Fibroblast of peridontal ligament (primary cell): ENCODE measurements at regions not wholly inside any gene's neighbourhood (a gene's known extent, or its start where the extent isn't known, plus 50 kb on each side); places are given as distances from the start of the nearest gene placed in this dataset.

ENCODE experiments used
- DNase-seq: peaks from one replicate; pipeline ENCODE4 v3.0.0-alpha.2; 2010; ENCODE audit errors: extremely low read depth

DNA sequence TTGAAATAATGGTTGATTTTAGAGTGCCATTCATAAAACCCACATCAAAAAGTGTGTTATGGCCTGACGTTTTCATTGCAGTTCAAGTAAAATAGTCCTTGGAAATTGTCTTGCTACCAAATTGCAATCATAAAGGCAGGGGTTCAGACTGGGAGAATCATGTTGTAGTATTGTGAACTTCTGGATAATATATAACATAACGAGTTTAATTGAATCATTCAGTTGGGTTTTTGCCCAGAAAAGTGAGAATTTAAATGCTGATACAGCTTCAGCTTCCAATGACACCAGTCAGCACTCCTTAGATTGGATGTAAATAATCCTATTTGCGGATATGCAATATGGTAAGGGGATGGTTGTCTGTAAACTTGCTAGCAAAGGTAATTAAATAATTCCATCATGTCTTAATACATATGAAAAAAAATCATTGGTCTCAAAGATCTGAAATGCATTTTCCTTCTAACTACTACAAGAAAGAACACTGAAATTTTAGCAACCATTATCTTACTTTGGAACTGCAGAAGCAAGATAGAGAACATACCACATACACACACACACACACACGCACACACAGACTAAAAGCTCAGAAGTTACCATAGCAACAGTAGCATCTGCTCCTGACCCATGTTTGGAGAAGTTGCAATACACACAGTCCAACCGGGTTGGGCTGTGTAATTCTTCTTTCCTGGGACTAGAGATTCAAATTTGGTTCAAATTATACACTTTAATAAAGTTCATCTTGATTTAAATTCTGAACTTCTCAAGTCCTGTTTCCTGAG is 686.2 kb upstream of the NR2F2 start:
- DNase-seq, result peak; percentile 40

DNA sequence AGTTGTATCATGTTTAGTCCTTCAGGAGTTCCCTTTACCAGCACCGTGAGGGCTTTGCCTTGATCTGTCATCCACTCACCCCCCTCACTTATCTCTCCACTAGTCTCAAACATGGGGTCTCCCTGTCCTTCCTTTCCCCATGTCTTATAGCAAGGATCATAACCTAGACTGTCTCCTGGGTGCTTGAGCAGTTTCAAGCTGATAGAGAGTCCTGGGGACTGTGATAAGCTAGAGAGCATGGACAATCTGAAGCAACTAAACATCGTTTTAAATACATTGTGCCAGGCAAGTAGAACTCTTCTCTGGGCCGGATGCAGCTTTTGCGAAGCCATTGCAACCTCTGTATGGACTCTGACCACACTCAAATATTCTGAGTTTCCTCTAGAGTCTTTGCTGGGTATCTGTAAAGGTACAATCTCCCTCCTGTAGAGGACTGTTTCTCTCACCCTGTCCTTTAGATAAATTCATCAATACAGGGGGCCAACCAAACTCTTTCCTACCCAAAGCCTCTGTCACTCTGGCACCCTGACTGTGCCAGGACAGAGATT is 684.6 kb upstream of the NR2F2 start:
- no peak for DNase-seq

DNA sequence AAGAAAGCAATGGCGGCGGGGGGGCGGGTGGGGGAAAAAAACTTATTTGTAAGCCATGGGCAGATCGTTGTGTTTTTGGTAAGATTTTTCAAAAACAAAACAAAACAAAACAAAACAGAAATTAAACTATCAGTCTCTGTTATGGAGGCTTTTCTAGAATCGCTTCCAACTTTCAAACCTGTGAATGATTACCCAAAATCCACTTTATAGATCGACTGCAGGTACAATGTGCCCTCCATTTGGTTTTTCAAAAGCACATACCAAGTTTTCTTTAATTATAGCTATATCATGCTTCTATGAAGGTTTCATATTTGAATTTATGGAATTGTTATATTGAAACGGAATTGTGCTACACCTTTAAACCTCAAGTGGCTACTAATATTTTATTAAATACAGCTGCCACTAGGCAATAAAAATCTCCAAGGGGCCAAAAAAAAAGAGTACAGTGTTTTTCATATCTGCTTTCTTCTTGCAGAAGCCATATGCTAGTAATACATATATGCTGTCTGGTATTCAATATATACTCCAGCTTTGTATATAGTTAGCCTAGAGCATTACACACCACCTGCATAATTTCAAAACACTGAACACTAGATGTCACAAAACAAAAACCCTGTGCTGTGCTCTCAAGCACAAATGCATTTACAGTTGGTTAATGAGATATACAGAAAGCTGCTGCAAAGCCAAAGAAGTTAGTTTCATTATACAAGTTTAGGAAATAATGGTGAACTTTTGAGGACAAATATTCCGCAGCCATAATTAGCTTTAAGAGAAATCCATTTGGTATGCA is 683.8 kb upstream of the NR2F2 start:
- no peak for DNase-seq

DNA sequence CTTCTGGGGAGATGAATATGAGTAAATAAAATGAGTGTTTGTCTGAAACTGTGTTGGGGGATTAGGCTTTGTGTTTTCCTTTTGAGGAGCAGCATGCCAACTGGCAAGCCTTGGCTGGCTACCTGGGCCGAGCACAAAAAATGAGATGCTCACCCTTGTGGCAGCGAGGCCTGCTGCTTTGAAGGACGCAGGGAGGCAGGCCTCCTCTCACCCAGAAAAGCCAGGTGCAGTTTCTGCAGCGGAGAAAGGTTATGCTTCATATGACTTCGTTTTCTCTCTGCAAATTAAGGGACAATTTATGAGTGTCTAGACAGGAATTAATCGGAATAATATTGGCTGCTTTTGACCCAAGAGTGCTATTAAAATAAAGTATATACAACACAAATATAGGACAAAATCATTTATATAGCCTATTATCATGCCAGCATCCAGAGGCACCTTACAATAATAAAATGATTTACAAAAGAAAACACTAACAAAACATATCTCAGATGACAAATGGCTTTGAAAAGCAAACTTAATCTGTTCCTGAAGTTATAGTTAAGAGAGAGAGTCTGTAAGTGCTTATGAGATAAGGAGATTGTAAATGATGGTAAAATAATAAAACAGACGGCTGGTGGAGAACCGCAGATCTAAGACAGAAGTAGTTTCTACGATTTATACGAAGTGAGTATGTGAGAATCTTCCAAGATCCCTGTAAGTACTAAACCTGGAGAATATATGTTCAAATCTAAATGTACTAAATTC is 682.8 kb upstream of the NR2F2 start:
- DNase-seq, result no peak

DNA sequence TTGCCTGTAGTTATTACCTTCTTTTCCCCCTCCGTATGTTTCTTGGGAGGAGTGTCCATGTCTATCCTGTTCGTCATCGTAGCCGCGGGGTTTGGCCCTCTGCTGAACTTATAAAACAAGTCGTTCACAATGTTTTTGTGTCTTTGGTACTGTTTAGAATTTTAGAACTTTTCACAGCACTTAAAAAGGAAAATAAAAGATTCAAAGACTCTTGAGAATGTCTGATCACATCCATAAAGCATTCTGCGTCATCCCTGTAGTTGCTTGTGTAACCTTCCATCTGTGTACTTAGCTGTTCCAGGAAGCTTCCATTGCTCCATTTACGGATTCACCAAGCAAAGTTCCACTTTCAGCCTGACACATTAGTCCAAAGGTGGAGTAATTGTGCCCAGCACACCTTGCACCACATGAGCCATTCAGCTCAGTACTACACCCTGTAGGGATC is 677.1 kb upstream of the NR2F2 start:
- DNase-seq, result no peak

DNA sequence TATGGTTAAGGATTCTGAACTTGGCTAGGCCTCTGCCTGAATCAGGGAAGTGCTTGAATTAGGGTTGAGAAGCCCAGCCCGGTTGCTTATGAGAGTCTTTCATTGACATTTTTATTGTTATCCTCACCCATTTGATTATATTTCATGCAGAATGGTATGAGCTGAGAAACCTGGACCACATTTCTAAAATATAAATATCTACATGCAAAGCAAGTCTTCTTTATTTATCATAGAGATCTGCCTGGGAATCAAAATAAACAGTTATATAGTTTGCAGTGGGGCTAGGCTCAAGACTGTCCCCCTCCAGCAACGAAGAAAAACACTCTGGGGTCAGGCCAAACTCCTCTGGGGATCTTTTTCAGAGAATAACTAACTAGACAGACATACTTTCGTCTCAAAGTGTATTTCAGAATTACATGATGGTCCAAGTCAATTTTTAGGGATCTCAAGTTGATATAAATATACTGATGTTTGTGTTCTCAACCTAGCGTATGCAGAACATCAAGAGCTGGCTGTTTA is 675.4 kb upstream of the NR2F2 start:
- DNase-seq, result no peak

DNA sequence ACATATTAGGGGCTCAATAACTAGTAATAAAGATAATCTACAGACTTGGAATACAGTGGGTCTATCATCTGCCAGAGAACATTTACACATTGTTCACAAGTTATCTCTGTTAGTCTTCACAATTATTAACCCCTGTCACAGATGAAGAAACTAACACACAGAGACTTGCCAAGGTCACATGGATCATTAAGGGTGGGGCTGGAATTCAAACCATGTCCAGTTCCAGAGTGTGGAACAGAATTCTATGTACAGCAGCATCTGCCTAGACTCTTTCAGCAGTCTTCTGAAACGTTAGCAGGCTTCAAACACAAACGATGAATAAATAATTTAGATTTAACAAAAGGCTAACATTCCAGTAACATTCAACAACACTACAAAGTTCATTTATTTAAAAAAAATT is 673.9 kb upstream of the NR2F2 start:
- DNase-seq, result no peak

DNA sequence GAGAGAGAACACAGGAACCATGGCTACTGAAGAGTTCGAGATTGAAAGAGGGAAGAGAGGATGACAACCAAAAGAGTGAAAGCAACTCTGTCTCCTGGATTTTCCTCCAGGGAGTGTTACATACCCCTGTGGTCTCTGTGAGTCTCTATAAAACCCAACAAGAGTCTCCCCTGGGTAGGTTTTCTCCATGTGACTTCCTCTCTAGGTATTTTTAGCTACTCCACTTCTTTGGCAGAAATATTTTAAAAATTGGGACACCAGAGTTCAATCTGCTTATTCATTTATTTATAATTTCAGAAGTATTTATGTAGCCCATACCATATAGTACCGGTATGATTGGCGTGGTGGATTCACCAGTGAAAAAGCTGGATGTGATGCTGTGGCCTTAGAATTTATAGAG is 671.7 kb upstream of the NR2F2 start:
- DNase-seq, result no peak

DNA sequence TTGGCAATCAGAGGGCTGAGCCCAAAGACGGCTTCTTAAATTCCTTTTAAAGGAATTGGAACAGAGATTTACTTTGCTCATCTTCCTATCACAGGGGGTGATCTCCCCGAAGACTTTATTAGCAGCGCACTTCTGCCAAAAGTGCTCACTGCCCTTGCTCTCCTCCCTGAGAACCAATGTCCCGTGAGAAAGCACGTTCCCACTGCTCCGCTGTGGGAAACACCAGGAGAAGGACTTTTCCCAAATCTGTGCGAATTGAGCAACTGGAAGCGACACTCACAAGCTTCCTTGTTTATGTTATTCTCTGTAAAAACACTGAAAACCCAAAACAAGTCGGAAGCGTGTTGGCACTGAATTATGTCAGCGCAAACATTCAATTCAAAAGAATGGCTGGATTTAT is 670.8 kb upstream of the NR2F2 start:
- DNase-seq, result no peak

DNA sequence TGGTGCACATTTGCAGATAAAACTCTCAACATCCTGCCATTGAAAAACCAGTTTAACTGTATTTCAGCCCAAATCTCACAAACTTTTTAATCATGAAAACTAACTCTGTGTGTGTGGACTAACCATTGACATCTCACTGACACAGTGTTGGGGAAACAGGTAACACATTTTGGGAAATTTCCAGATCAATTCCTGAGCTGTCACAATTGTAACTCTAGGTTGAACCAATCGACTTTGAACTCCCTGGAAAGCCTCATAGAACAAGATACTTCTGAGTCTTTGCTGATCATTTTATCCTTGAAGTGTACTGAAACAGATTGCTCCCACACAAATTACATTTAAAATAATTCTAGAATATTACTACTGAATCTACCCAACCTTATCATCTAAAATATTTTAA is 667.9 kb upstream of the NR2F2 start:
- DNase-seq, result no peak

DNA sequence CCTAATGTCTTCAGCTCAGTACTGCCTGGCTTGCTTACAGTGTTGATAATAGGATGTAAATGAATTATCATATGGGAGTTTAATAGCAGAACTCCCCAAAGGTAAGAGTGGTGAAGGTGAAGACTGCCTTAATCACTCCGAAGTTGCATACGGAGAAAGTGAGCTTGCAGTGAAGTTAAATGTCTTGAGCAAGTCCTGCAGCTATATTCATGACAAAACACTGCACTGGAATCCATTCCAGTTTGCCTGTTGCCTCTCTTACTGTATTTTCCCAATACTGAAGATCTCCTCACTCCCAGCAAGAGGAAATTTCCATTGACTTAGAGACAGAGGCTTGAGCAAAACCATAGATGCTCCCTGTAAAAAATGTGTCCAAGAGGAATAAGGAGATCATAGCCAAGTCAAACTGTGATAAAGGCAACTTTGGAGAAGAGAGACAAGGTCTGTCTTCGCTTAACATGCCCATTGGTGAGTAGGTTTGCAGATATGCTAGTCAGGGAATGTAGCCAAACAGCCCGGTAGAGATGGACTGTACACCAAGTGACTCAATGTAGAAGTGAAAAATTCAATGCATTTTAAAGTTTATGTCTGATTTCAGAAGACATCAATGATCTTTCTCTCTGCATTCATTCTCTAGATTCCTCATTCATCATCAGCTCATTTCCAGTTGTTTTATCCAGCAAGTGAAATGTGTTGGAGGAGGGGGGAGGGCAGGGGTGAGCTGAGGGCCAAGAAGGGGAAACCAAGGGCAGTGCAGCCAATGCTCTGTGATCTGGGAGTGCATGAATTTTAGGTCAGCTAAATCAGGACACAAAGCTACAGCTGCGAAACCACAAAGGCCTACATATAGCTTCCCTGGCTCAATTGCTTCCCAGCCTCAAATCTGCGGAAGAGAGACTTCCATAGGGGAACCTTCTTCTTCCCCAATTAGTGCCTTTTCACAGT is 667.1 kb upstream of the NR2F2 start:
- peak; percentile 73 for DNase-seq

DNA sequence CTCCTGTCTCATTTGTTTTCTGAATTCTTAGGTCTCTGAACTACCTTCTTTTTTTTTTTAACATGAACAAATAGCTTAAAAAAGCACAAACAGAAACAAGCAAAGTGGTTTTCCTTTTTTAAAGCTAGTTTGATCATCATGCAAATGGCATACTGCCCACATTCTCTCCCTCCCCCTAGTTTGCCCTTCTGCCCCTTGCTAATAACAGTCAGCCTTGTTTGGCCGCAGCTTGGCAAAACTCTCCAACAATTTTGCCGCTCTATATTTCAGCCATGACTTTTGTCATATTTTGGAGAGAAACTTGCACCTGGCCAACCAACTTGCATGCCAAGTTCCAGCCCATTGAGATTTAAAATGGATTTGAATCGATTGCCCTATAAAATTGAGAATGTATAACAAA is 666.0 kb upstream of the NR2F2 start:
- peak; percentile 54 for DNase-seq

DNA sequence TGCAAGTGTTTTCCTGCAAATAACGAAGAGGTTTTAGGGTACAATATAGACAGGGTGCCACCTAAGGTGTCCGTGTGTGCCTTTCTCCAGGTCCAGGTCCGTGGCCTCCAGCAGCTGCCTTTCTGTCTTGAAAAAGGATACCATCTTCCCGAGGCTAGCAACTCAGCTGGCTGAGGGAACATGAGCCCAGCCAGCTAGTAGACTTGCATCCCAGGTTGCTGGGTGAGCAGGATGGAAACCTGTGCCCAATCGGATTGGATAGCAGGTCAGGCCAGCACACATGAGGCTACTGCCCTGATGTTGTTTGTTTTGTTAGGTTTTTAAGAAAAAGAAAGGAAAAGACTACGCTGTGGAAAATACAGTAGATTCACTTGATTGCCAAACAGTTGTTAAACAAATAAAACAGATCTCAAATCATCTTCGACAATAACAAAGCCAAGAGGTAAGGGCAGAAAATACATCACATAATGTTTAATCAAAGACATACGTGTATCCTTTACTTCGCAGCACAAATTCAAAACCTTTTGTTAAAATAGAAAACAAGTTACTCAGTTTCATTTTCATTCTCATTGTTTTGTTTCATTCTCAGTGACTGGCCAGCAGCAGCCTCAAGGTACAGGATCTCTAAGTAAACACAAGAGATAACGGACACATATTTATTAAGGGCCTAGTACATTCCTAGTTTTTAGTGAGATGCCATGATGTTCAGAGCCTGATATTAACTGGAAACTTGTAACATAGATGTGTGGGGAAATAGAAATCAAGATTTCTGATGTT is 661.2 kb upstream of the NR2F2 start:
- peak; percentile 47 for DNase-seq

DNA sequence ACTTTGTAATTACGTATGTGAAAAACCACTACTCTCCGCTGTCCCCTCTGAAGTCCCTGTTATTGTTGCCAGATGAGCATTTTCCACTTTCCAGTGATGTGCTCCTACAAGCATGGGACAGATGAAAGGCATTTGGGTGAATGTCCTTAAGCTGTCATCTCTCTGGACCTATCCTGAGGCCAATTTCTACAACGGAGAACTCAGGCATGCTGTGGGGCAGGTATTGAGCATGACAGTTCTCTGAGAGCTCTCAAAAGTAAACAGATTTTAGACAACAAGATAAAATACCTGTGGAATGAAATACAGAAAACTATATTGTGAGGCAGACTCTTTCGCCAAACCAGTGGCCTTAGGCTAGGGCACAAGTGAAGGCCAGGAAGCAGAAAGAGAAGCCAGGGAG is 656.5 kb upstream of the NR2F2 start:
- no peak for DNase-seq

DNA sequence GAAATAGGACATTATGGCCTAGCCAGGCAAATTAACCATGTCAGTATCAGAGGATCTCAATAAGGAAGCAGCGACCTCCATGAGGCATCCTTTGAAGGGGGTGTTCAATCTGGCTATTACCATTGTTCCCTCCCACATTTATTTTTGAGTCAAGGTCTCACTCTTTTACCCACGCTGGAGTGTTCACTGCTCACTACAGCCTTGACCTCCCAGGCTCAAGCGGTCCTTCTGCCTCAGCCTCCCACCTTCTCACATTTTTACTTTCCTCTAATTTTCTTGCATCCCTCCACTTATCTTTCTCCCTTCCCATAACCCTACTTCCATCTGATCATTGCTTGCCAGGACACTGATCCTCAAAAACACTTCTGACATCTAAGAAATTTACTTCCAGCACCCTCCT is 654.0 kb upstream of the NR2F2 start:
- no peak for DNase-seq

DNA sequence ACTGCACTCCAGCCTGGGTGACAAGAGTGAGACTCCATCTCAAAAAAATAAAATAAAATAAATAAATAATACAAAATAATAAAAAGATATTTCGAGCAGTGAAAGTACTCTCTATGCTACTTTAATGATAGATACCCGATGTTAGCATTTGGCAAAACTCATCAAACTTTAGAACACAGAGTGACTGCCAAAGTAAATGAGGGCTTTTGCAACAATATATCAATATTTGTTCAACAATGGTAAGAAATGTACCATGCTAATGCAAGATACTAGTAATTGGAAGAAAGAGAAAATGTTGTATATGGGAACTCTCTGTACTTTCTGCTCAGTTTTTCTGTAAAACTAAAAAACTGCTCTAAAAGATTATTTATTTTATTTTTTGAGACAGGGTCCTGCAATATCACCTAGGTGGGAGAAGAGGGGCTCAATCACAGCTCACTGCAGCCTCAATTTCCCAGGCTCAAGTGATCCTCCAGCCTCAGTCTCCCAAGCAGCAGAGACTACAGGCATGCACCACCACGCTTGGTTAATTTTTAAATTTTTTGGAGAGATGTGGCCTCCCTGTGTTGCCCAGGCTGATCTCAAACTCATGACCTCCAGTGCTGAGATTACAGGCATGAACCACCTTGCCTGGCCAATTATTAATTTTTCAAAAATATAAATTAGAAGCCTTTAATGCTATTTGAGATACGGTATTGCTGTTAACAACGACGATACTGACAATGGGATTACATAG is 650.5 kb upstream of the NR2F2 start:
- DNase-seq, result no peak

DNA sequence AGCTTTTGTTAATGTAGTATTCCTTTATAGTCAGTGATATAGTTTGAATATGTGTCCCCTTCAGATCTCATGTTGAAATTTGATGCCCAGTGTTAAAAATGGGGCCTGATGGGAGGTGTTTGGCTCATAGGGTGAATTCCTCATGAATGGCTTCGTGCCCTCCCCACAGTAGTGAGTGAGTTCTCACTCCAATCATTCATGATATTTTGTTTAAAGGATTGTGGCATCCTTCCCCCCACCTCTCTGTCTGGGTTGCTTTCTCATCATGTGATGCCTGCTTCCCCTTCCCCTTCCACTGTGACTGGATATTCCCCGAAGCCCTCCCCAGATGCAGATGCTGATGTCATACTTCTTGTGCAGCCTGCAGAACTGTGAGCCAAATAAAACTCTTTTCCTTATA is 649.8 kb upstream of the NR2F2 start:
- DNase-seq, result peak; percentile 59

DNA sequence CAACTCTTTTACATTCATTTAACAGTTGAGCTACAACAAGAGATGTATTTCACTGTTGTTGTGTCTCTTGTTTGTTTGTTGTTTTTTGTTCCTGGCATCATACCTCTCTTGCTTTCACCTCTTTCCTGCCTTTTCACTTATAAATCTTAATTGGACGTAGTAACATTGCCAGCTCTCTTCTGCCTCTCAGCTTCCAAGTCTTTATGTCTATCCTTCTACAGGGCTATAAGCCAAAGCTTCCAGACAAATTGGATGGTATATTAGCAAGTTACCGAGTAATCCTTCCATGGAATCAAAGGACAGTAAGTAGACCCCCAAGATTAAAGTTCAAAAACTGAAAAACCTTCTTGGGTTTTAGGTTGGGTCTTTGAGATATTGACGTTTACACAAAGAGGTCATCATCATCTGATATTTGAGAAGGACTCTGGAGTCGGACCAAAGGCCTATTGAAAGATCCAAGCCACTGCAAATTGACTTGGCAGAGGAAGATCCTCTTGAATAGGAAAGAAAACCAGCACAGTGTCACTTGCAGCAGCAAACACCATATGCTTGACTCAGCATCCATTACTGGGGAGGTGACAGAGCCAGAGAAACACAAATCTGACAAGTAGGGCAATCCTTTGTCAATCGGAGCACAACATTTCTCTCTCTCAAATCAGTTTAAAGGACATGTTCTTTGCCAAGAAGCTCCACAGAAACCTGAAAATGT is 648.5 kb upstream of the NR2F2 start:
- DNase-seq, result peak; percentile 29

DNA sequence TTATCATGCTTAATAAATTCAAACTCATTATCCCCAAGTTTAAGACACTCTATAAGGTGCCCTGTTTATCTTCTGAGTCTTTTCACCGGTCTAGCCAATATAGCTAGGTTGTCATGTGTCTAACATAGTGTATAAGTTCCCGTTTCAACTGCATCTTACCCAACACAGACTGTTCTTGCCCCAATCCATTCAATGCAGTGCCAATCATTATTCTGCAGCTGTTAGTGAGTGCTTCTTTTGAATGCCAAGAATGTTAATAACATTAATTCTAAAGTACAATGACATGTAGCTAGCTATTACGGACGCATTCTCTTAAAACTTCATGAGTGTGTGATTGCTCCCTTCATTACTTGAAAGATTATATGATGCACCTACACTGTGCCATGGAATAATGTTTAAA is 646.4 kb upstream of the NR2F2 start:
- DNase-seq, result no peak
